H1 (cell line): ENCODE measurements at regions not wholly inside any gene's neighbourhood (a gene's known extent, or its start where the extent isn't known, plus 50 kb on each side); places are given as distances from the start of the nearest gene placed in this dataset.

ENCODE experiments used
- CTCF ChIA-PET: fragments of 300-600 bp; sonication (Branson Sonifier 250); formaldehyde crosslinking; loops from one replicate; lab custom pipeline; 2021; ENCODE audit not compliant: partially characterized antibody; lab: Charles Lee
- POLR2A ChIA-PET: fragments of 300-600 bp; sonication (Branson Sonifier 250); formaldehyde crosslinking; loops from one replicate; lab custom pipeline; 2021; ENCODE audit warnings: inconsistent platforms; ENCODE audit not compliant: partially characterized antibody; lab: Charles Lee
- DNase-seq, 2 experiments: peaks; one replicate each; pipeline versions ENCODE4 v3.0.0 to v3.0.0-alpha.2; 2010 to 2022; ENCODE audit warnings: low spot score in 2 of 2, low read depth in 1 of 2, mixed read lengths in 1 of 2
- FAIRE-seq: peaks from 2 replicates; lab custom pipeline; 2011; peaks lifted over from hg19 to GRCh38; lab: Jason Lieb, UNC
- H2AFZ ChIP-seq: 2 replicates; pipeline ENCODE4 v1.8.1; 2012; ENCODE audit warnings: low read length, inconsistent platforms
- H2AK5ac ChIP-seq: 2 replicates; pipeline ENCODE4 v1.6.1; 2013; ENCODE audit warnings: low read depth, low read length
- H2BK120ac ChIP-seq: replicated peaks from 2 replicates; pipeline ENCODE3; 2013; ENCODE audit warnings: low read depth, low read length, inconsistent platforms
- H2BK12ac ChIP-seq: 2 replicates; pipeline ENCODE4 v1.6.1; 2013; ENCODE audit warnings: low read depth, low read length
- H2BK15ac ChIP-seq: 2 replicates; pipeline ENCODE4 v1.6.1; 2013; ENCODE audit warnings: low read length
- H2BK20ac ChIP-seq: 2 replicates; pipeline ENCODE4 v1.6.1; 2013; ENCODE audit warnings: low read length
- H2BK5ac ChIP-seq: 2 replicates; pipeline ENCODE4 v1.6.1; 2013; ENCODE audit warnings: low read depth, low read length
- H3K14ac ChIP-seq: 2 replicates; pipeline ENCODE4 v1.6.1; 2013; ENCODE audit warnings: inconsistent platforms; ENCODE audit not compliant: insufficient read length
- H3K18ac ChIP-seq: 2 replicates; pipeline ENCODE4 v1.6.1; 2013; ENCODE audit warnings: low read length; ENCODE audit errors: extremely low read depth
- H3K23ac ChIP-seq: 2 replicates; pipeline ENCODE4 v1.6.1; 2013; ENCODE audit warnings: inconsistent platforms; ENCODE audit not compliant: insufficient read length
- H3K23me2 ChIP-seq: 2 replicates; pipeline ENCODE4 v1.6.1; 2013; ENCODE audit warnings: low read depth, low read length
- H3K27ac ChIP-seq: 2 replicates; pipeline ENCODE4 v1.6.1; 2011; ENCODE audit warnings: low read depth, low read length, inconsistent platforms
- H3K27me3 ChIP-seq, 4 experiments: replicated peaks in 1 of 4; 1 replicate in 1 of 4; 2 replicates in 3 of 4; pipeline versions ENCODE4 v1.6.1 to v1.8.1; 2011 to 2013; ENCODE audit warnings: low read length in 3 of 4, mild to moderate bottlenecking in 3 of 4, inconsistent platforms in 2 of 4, mixed read lengths in 2 of 4, moderate library complexity in 1 of 4; ENCODE audit not compliant: control insufficient read depth in 3 of 4, insufficient read depth in 3 of 4; ENCODE audit errors: extremely low read depth in 1 of 4
- H3K36me3 ChIP-seq, 4 experiments: 2 replicates each; pipeline versions ENCODE4 v1.6.1 to v1.8.1; 2011 to 2013; ENCODE audit warnings: mild to moderate bottlenecking in 4 of 4, low read length in 3 of 4, moderate library complexity in 2 of 4, control low read depth in 1 of 4, inconsistent platforms in 1 of 4; ENCODE audit not compliant: insufficient read depth in 4 of 4, control insufficient read depth in 2 of 4
- H3K4ac ChIP-seq: replicated peaks from 2 replicates; pipeline ENCODE3; 2013; ENCODE audit warnings: low read length, low read depth, mixed read lengths, inconsistent platforms; ENCODE audit not compliant: insufficient read length
- H3K4me1 ChIP-seq, 4 experiments: replicated peaks in 1 of 4; 1 replicate in 1 of 4; 2 replicates in 3 of 4; pipeline versions ENCODE4 v1.6.1 to v1.8.1; 2011 to 2013; ENCODE audit warnings: low read length in 3 of 4, inconsistent platforms in 2 of 4, mixed read lengths in 1 of 4; ENCODE audit not compliant: insufficient read depth in 4 of 4, control insufficient read depth in 3 of 4
- H3K4me2 ChIP-seq, 2 experiments: 2 replicates each; pipeline versions ENCODE4 v1.6.1 to v1.8.1; 2011 to 2013; ENCODE audit warnings: low read depth in 2 of 2, low read length in 2 of 2, control low read depth in 1 of 2, inconsistent platforms in 1 of 2, mild to moderate bottlenecking in 1 of 2; ENCODE audit not compliant: insufficient read depth in 1 of 2
- H3K4me3 ChIP-seq, 4 experiments: fragments of 200-600, 300-600 bp in 1 of 4; sonication (generic), shearing (Covaris generic), sonication (Bioruptor Twin) in 1 of 4; 2 replicates each; pipeline versions ENCODE4 v1.5.1 to v1.8.1; 2011 to 2016; ENCODE audit warnings: low read length in 4 of 4, low read depth in 3 of 4, control low read depth in 2 of 4, inconsistent platforms in 2 of 4, mild to moderate bottlenecking in 2 of 4, mixed read lengths in 1 of 4, moderate library complexity in 1 of 4; ENCODE audit not compliant: insufficient read depth in 2 of 4; ENCODE audit errors: extremely low read depth in 1 of 4
- H3K56ac ChIP-seq: replicated peaks from 2 replicates; pipeline ENCODE3; 2013; ENCODE audit warnings: low read depth, mild to moderate bottlenecking, mixed read lengths, low read length, inconsistent platforms; ENCODE audit not compliant: insufficient read length
- H3K79me1 ChIP-seq: 2 replicates; pipeline ENCODE4 v1.6.1; 2013; ENCODE audit warnings: low read depth, low read length, control low read depth
- H3K79me2 ChIP-seq, 2 experiments: 2 replicates each; pipeline versions ENCODE4 v1.6.1 to v1.8.1; 2012 to 2013; ENCODE audit warnings: low read length in 2 of 2, mild to moderate bottlenecking in 2 of 2, inconsistent platforms in 1 of 2; ENCODE audit not compliant: insufficient read depth in 2 of 2, control insufficient read depth in 1 of 2
- H3K9ac ChIP-seq, 4 experiments: replicated peaks in 1 of 4; 1 replicate in 1 of 4; 2 replicates in 3 of 4; pipeline versions ENCODE4 v1.6.1 to v1.8.1; 2011 to 2013; ENCODE audit warnings: low read depth in 3 of 4, low read length in 3 of 4, control low read depth in 2 of 4, mild to moderate bottlenecking in 2 of 4, moderate library complexity in 2 of 4, inconsistent platforms in 1 of 4; ENCODE audit errors: extremely low read depth in 1 of 4
- H3K9me3 ChIP-seq, 2 experiments: 2 replicates each; pipeline versions ENCODE4 v1.6.1 to v1.8.1; 2012 to 2013; ENCODE audit warnings: mild to moderate bottlenecking in 2 of 2, moderate library complexity in 2 of 2, control low read depth in 1 of 2, inconsistent platforms in 1 of 2, low read depth in 1 of 2, low read length in 1 of 2, mixed read lengths in 1 of 2; ENCODE audit not compliant: insufficient read depth in 2 of 2
- H4K20me1 ChIP-seq, 2 experiments: replicated peaks in 1 of 2; 2 replicates each; pipeline versions ENCODE3 to v1.8.1; 2011 to 2013; ENCODE audit warnings: inconsistent platforms in 2 of 2, low read length in 2 of 2, mild to moderate bottlenecking in 1 of 2; ENCODE audit not compliant: insufficient read depth in 2 of 2, control insufficient read depth in 1 of 2
- H4K5ac ChIP-seq: 2 replicates; pipeline ENCODE4 v1.6.1; 2013; ENCODE audit warnings: low read length, low read depth, mixed read lengths, inconsistent platforms; ENCODE audit not compliant: insufficient read length
- H4K8ac ChIP-seq: 2 replicates; pipeline ENCODE4 v1.8.0; 2013; ENCODE audit warnings: mild to moderate bottlenecking, moderate library complexity, low read length, inconsistent platforms; ENCODE audit not compliant: insufficient read depth; ENCODE audit errors: extremely low read depth
- H4K91ac ChIP-seq: replicated peaks from 2 replicates; pipeline ENCODE3; 2013; ENCODE audit warnings: low read length, mixed read lengths, inconsistent platforms; ENCODE audit not compliant: insufficient read length
- BCL11A ChIP-seq, 2 experiments: IDR thresholded peaks; one replicate each; pipeline ENCODE4 v1.6.1; 2011; ENCODE audit warnings: low read depth in 2 of 2, low read length in 2 of 2, mild to moderate bottlenecking in 2 of 2
- CBX5 ChIP-seq: fragments of 300-800, 300-1000 bp; sonication (generic); IDR thresholded peaks from 2 replicates; pipeline ENCODE4 v1.7.1; 2016; ENCODE audit warnings: antibody characterized with exemption, low read length, low read depth
- EP300 ChIP-seq, 2 experiments: IDR thresholded peaks; 1 replicate in 1 of 2; 2 replicates in 1 of 2; pipeline ENCODE4 v1.6.1; 2011 to 2012; ENCODE audit warnings: low read depth in 2 of 2, low read length in 2 of 2, mild to moderate bottlenecking in 2 of 2, borderline replicate concordance in 1 of 2, inconsistent platforms in 1 of 2, moderate library complexity in 1 of 2
- KDM5A ChIP-seq: fragments of 200-600 bp; IDR thresholded peaks from 2 replicates; pipeline ENCODE4 v1.7.1; 2012; ENCODE audit warnings: mild to moderate bottlenecking, low read length, inconsistent platforms, mixed read lengths
- NANOG ChIP-seq: IDR thresholded peaks from 2 replicates; pipeline ENCODE4 v1.6.1; 2011; ENCODE audit warnings: low read length, low read depth, mild to moderate bottlenecking, inconsistent platforms; ENCODE audit not compliant: insufficient read depth, poor library complexity, severe bottlenecking
- PHF8 ChIP-seq: fragments of 200-600 bp; sonication (generic); conservative IDR thresholded peaks from 2 replicates; pipeline ENCODE4 v1.7.1; 2012; ENCODE audit warnings: low read depth, mild to moderate bottlenecking, inconsistent platforms, low read length, moderate library complexity
- POU5F1 ChIP-seq: IDR thresholded peaks from 2 replicates; pipeline ENCODE4 v1.6.1; 2011; ENCODE audit warnings: low read depth, mild to moderate bottlenecking, low read length, moderate library complexity
- RAD21 ChIP-seq, 2 experiments: IDR thresholded peaks in 1 of 2; conservative IDR thresholded peaks in 1 of 2; 2 replicates each; pipeline ENCODE4 v1.6.1; 2011; ENCODE audit warnings: low read depth in 2 of 2, low read length in 2 of 2, improper control_type of control experiment in 1 of 2, inconsistent platforms in 1 of 2, mild to moderate bottlenecking in 1 of 2, moderate library complexity in 1 of 2
- RNF2 ChIP-seq: fragments of 200-900, 300-1000 bp; sonication (generic); IDR thresholded peaks from 2 replicates; pipeline ENCODE4 v1.7.1; 2016; ENCODE audit warnings: borderline replicate concordance, low read depth, mild to moderate bottlenecking, antibody characterized with exemption, low read length; ENCODE audit not compliant: poor library complexity, severe bottlenecking; ENCODE audit errors: missing control alignments
- SP1 ChIP-seq: IDR thresholded peaks from 2 replicates; pipeline ENCODE4 v1.6.1; 2011; ENCODE audit warnings: low read depth, low read length
- SRF ChIP-seq: IDR thresholded peaks from 2 replicates; pipeline ENCODE4 v1.6.1; 2011; ENCODE audit warnings: mild to moderate bottlenecking, low read depth, low read length, moderate library complexity
- TBP ChIP-seq: IDR thresholded peaks from 2 replicates; pipeline ENCODE4 v1.6.1; 2011; ENCODE audit warnings: low read depth, low read length, improper control_type of control experiment
- ZNF274 ChIP-seq: IDR thresholded peaks from 2 replicates; pipeline ENCODE4 v1.7.0; 2012; ENCODE audit warnings: low read length, borderline replicate concordance; ENCODE audit errors: extremely low read depth
- WGBS, 2 experiments: shearing (Covaris generic) in 1 of 2; methylation state at CpG; one replicate each; pipeline versions ENCODE4 v1.1.6 to v1.1.7; 2013 to 2015; ENCODE audit warnings: low lambda C conversion rate in 2 of 2, mixed read lengths in 2 of 2, inconsistent platforms in 1 of 2, low coverage in 1 of 2, missing lambda C conversion rate in 1 of 2; ENCODE audit not compliant: insufficient replicate concordance in 2 of 2, insufficient coverage in 1 of 2, insufficient read length in 1 of 2; ENCODE audit errors: extremely low coverage in 1 of 2, missing lambda C conversion rate in 1 of 2; 5-methylcytosine and 5-hydroxymethylcytosine counted together

DNA sequence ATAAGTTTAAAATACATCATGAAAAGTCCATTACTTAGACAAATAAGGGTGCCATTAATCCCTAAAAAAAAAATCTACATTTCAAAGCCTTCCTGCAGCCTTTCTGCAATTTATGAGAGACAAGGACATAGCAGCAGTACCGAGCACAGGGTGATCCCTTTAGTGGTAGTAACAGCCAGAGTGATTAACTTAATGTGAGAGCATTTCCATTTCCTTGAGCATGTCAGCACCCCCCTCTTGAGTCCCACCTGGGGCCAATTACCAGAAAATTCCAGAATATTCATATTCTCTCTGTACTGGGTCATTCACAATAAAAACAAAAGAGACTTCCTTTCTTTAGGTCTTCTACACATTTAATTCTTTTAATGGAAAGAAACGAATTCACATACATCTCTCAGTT is 546.9 kb upstream of the CCDC54 start:
- peak overlapping the region in 1 of 2 experiments; percentile 13; a peak in 1 of 4 replicates for H3K4me2 ChIP-seq
- no peaks in the 10 kb centered on the region for H3K23me2 ChIP-seq
- H3K18ac ChIP-seq = no peak overlapping the region
- H3K4ac ChIP-seq = no peak overlapping the region
- peak; percentile 94 for FAIRE-seq
- H3K9ac ChIP-seq = no peak overlapping the region
- H2AK5ac ChIP-seq = no peak overlapping the region
- H4K20me1 ChIP-seq = no peaks in the 10 kb centered on the region
- WGBS, 2 experiments = 0% methylated on average over 2 of the region's 2 CpGs; no CpG with 5 or more reads in 1 of the 2 experiments
- H4K5ac ChIP-seq = no peak overlapping the region
- no peak overlapping the region for H2BK120ac ChIP-seq
- H3K4me1 ChIP-seq = peaks cover 0 to 29% (median 19%) of the 10 kb centered on the region in 4 experiments; a peak in 4 of 7 replicates
- H4K8ac ChIP-seq = no peak overlapping the region
- CTCF ChIA-PET = interaction anchor here (1.4 kb wide), 1 partner anchor 234 kb away, joined by 3 read pairs; no protein-coding TSS in a partner anchor
- no peak overlapping the region; the same call in 1 of the 2 replicates for H2BK5ac ChIP-seq
- H2BK20ac ChIP-seq = no peak overlapping the region
- H3K9me3 ChIP-seq = peaks cover 12 to 21% of the 10 kb centered on the region in 2 experiments
- no peak overlapping the region for H2BK15ac ChIP-seq
- H3K79me2 ChIP-seq = no peaks in the 10 kb centered on the region
- POLR2A ChIA-PET = no interaction called here
- H3K23ac ChIP-seq = no peak overlapping the region
- H3K27me3 ChIP-seq = no peaks in the 10 kb centered on the region
- DNase-seq = peak in 1 of 2 experiments; percentile 80
- H3K79me1 ChIP-seq = no peaks in the 10 kb centered on the region
- H3K36me3 ChIP-seq = peaks cover 0 to 30% (median 7%) of the 10 kb centered on the region in 4 experiments; a peak in 3 of 8 replicates
- H3K4me3 ChIP-seq = peak overlapping the region in 1 of 4 experiments; percentile 1; a peak in 1 of 8 replicates
- H3K56ac ChIP-seq = no peak overlapping the region
- H4K91ac ChIP-seq = no peak overlapping the region
- no peak overlapping the region for H2BK12ac ChIP-seq
- no peak overlapping the region for H3K14ac ChIP-seq
- no peak overlapping the region for H2AFZ ChIP-seq
- no peak overlapping the region; the same call in 1 of the 2 replicates for H3K27ac ChIP-seq
- no peak for TF ChIP-seq TBP
- no peak for TF ChIP-seq RNF2
- TF ChIP-seq KDM5A = no peak
- peak; percentile 97 for TF ChIP-seq NANOG
- TF ChIP-seq EP300 (IDR thresholded peaks at IDR 0.05; ENCODE audit: borderline replicate concordance in 1 of 2, low read depth in 2 of 2, low read length in 2 of 2) = peak in 1 of 2 experiments; percentile 92; a peak in 2 of 3 replicates
- peak; percentile 87 for TF ChIP-seq POU5F1
- peak; percentile 72 for TF ChIP-seq SP1
- TF ChIP-seq SRF = no peak
- no peak for TF ChIP-seq ZNF274
- no peak; a peak in 1 of 4 replicates for TF ChIP-seq RAD21 (IDR thresholded peaks at IDR 0.05 in 1 of 2, conservative IDR thresholded peaks at IDR 0.05 in 1 of 2; ENCODE audit: low read depth in 2 of 2, low read length in 2 of 2)
- TF ChIP-seq PHF8 = no peak
- no peak for TF ChIP-seq CBX5
- TF ChIP-seq BCL11A (IDR thresholded peaks at IDR 0.05; ENCODE audit: low read depth in 2 of 2, low read length in 2 of 2) = peak in 1 of 2 experiments; percentile 60
